ENCODE measurements at regions not wholly inside any gene's neighbourhood (a gene's known extent, or its start where the extent isn't known, plus 50 kb on each side); places are given as distances from the start of the nearest gene placed in this dataset.
A peak's percentile ranks its signal among the peaks of the same experiment; 100 is the strongest.
"Not testable (repeated sequence)": the region's sequence is repeated elsewhere in the genome, so short reads cannot be mapped to it uniquely, and the experiment has no call there.

GRCh38 chrX:4668802-4669536, 955.5 kb upstream of the PRKX start:
- no peak for DNase-seq

- no peak for DNase-seq
Observed at GRCh38 chrX:4663085-4663484, 949.6 kb upstream of the PRKX start.

- DNase-seq = no peak
Observed at GRCh38 chrX:4661771-4662170, 948.3 kb upstream of the PRKX start.

- no peak for DNase-seq
Observed at GRCh38 chrX:4656419-4656818, 943.0 kb upstream of the PRKX start.

- DNase-seq = no peak
Observed at GRCh38 chrX:4655743-4656142, 942.3 kb upstream of the PRKX start.

GRCh38 chrX:4642114-4642513, 928.7 kb upstream of the PRKX start:
- DNase-seq = no peak

GRCh38 chrX:4638036-4638435, 924.6 kb upstream of the PRKX start:
- no peak for DNase-seq

- no peak for DNase-seq
Observed at GRCh38 chrX:4627414-4627813, 914.0 kb upstream of the PRKX start.

GRCh38 chrX:4622486-4623167, 909.2 kb upstream of the PRKX start:
- no peak for DNase-seq

- not testable (repeated sequence) for DNase-seq
Observed at GRCh38 chrX:4613651-4614050, 900.2 kb upstream of the PRKX start.

GRCh38 chrX:4588893-4589292, 875.4 kb upstream of the PRKX start:
- DNase-seq = no peak

- DNase-seq = no peak
Observed at GRCh38 chrX:4588466-4588865, 875.0 kb upstream of the PRKX start.

- DNase-seq = no peak
Observed at GRCh38 chrX:4588056-4588455, 874.6 kb upstream of the PRKX start.

GRCh38 chrX:4579999-4580398, 866.5 kb upstream of the PRKX start:
- no peak for DNase-seq

GRCh38 chrX:4579480-4579879, 866.0 kb upstream of the PRKX start:
- DNase-seq = no peak

GRCh38 chrX:4572691-4573090, 859.2 kb upstream of the PRKX start:
- no peak for DNase-seq

GRCh38 chrX:4570151-4570550, 856.7 kb upstream of the PRKX start:
- DNase-seq = no peak

GRCh38 chrX:4560192-4560591, 846.7 kb upstream of the PRKX start:
- DNase-seq = no peak

- DNase-seq = no peak
Observed at GRCh38 chrX:4550018-4550417, 836.6 kb upstream of the PRKX start.

- peak in 1 of 2 experiments; percentile 0 for DNase-seq
Observed at GRCh38 chrX:4547213-4547836, 833.9 kb upstream of the PRKX start.

GRCh38 chrX:4546178-4546577, 832.7 kb upstream of the PRKX start:
- DNase-seq = not testable (repeated sequence)

- DNase-seq = no peak
Observed at GRCh38 chrX:4528247-4528646, 814.8 kb upstream of the PRKX start.

GRCh38 chrX:4485912-4486311, 772.5 kb upstream of the PRKX start:
- no peak for DNase-seq

GRCh38 chrX:4484266-4484665, 770.8 kb upstream of the PRKX start:
- DNase-seq = no peak
